ENCODE measurements at regions not wholly inside any gene's neighbourhood (a gene's known extent, or its start where the extent isn't known, plus 50 kb on each side); places are given as distances from the start of the nearest gene placed in this dataset.

DNA sequence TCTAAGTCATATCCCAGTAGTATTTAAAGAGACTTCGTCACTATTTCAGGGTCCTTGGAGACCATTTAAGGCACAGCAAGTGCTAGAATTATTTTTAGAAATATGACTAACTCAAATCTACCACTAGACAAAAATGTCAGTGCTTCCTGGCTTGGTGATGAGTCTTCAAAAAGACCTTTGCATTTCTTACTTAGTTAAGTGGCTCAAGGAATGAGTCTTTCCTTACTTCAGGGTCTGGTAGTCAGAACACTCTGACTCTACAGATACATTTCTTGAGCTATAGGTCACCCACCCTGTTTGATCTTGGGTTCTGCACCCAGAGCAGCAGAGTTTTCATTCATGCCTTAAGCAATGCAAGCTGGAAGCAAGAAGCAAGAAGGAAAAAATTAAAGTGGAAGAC is 191.0 kb upstream of the HTR2A start:
- TF ChIP-seq, protein P1, sequence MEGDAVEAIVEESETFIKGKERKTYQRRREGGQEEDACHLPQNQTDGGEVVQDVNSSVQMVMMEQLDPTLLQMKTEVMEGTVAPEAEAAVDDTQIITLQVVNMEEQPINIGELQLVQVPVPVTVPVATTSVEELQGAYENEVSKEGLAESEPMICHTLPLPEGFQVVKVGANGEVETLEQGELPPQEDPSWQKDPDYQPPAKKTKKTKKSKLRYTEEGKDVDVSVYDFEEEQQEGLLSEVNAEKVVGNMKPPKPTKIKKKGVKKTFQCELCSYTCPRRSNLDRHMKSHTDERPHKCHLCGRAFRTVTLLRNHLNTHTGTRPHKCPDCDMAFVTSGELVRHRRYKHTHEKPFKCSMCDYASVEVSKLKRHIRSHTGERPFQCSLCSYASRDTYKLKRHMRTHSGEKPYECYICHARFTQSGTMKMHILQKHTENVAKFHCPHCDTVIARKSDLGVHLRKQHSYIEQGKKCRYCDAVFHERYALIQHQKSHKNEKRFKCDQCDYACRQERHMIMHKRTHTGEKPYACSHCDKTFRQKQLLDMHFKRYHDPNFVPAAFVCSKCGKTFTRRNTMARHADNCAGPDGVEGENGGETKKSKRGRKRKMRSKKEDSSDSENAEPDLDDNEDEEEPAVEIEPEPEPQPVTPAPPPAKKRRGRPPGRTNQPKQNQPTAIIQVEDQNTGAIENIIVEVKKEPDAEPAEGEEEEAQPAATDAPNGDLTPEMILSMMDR (conservative IDR thresholded peaks at IDR 0.05): no peak
- TF ChIP-seq ZFX (IDR thresholded peaks at IDR 0.05): no peak
- no peak overlapping the region for H3K27ac ChIP-seq

DNA sequence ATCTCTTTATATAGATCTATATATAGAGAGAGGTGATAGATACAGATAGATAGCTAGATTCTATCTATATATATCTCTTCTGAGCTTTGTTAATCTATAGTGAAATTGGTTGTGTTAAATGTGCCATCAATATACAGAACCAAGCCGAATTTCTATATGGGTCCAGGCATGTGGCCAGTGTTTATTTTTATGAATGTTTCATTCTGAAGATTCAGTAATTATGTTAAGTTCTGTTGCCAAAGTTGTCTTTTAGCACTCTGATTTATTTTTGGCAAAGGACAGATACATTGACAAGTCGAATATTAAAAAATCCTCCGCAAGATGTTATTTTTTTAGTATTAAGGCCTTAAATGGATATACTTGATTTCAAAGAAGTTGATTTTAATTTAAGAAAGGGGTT is 190.4 kb upstream of the HTR2A start:
- no peak overlapping the region for H3K27ac ChIP-seq
- TF ChIP-seq, protein P1 (conservative IDR thresholded peaks at IDR 0.05): no peak
- TF ChIP-seq ZFX (IDR thresholded peaks at IDR 0.05): no peak

DNA sequence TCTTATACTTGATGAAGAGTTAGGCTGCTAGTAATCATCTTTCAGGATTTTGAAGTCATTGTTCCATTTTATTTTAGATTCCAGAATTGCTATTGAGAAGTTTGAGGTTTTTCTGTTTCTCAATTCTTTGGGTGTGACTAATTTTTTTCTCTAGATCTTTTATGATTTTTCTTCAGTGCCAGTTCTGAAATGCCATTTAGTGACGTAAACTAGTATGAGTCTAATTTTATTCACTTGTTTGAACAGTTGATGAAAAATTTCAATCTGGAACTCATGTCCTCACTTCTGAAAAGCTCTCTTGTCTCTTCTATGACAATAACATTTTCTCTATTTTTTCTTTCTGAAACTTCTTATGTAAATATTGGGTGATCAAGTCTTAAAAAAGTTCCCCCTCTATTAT is 188.5 kb upstream of the HTR2A start:
- no peak for TF ChIP-seq ZFX (IDR thresholded peaks at IDR 0.05)
- TF ChIP-seq, protein P1 (conservative IDR thresholded peaks at IDR 0.05): no peak
- no peak overlapping the region for H3K27ac ChIP-seq

DNA sequence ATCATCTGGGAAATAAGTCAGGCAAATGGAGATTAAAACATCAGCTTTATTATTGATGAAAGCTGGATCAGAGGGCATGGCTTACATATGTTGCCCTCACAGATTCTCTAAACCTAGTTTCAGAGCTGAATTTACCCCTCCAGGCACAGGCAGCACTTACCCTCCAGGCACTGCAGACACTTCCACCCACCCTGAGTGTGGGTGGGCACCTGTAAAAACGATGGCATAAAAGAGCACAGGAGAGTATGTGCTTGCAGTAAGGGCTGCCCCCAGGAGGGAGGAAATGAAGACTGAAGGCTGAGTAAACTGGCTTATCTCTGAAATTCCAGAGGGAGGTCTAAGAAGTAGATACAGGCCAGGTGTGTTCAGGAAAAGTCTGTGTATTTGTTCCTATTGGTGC is 185.0 kb upstream of the HTR2A start:
- no peak overlapping the region for H3K27ac ChIP-seq
- TF ChIP-seq, protein P1 (conservative IDR thresholded peaks at IDR 0.05): no peak
- no peak for TF ChIP-seq ZFX (IDR thresholded peaks at IDR 0.05)

DNA sequence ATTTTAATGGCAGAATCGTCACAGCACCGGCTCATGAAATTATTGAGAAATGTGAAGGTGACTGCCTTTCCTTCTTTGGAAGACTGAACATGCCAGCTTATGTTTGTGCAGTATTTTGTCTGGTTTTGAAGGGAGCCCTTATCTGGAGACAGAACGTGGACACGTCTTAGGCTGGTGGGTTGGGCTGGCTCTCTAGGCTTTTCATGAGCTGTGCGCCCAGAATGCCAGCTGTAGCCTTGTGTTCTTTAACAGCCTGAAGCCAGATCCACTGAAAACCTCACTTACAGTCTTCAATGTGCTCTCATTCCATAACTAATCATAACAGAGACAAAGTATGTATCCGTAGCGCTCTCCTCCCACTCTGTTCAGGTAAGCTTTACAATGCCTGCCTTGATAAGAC is 184.4 kb upstream of the HTR2A start:
- H3K27ac ChIP-seq: no peak overlapping the region
- TF ChIP-seq ZFX (IDR thresholded peaks at IDR 0.05): no peak
- TF ChIP-seq, protein P1 (conservative IDR thresholded peaks at IDR 0.05): no peak

DNA sequence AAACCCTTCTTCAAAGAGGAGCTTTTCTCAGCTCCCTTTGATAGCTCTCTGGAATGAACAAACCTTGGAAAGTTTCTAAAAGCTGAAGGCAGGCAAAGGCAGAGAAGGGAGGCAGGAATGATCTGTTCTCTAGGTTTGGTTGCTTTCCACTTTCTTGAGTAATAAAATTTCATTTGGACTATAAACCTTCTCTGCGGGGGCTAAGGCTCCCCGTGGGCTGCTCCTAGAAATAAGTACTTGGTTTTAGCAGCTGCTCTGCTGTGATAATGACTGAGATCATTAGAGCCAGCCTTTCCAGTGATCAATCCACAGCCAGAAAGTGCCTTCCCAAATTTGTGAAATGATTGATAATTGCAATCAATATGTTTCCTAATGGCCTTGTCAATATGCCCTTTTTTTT is 183.8 kb upstream of the HTR2A start:
- TF ChIP-seq, protein P1 (conservative IDR thresholded peaks at IDR 0.05): no peak
- no peak for TF ChIP-seq ZFX (IDR thresholded peaks at IDR 0.05)
- H3K27ac ChIP-seq: no peak overlapping the region

DNA sequence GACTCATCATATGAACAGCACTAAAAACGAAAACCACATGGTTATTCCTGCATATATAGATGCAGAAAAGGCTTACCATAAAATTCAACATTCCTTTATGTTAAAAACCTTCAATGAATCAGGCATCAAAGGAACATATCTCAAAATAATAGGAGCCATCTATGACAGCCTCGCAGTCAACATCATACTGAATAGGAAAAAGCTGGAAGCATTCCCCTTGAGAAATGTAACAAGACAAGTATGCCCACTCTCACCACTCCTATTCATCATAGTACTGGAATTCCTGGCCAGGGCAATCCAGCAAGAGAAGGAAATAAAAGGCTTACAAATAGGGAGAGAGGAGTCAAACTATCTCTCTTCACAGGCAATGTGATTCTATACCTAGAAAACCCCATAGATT is 179.6 kb upstream of the HTR2A start:
- no peak overlapping the region for H3K27ac ChIP-seq
- TF ChIP-seq ZFX (IDR thresholded peaks at IDR 0.05): no peak
- TF ChIP-seq, protein P1 (conservative IDR thresholded peaks at IDR 0.05): no peak

All from C4-2B (cell line).